ENCODE measurements at regions not wholly inside any gene's neighbourhood (a gene's known extent, or its start where the extent isn't known, plus 50 kb on each side); places are given as distances from the start of the nearest gene placed in this dataset.
"Not testable (repeated sequence)": the region's sequence is repeated elsewhere in the genome, so short reads cannot be mapped to it uniquely, and the experiment has no call there.

DNA sequence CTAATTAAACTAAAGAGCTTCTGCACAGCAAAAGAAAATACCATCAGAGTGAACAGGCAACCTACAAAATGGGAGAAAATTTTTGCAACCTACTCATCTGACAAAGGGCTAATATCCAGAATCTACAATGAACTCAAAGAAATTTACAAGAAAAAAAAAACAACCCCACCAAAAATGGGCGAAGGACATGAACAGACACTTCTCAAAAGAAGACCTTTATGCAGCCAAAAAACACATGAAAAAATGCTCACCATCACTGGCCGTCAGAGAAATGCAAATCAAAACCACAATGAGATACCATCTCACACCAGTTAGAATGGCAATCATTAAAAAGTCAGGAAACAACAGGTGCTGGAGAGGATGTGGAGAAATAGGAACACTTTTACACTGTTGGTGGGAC, 100.7 kb downstream of the GPX5 start:
- DNase-seq = not testable (repeated sequence)

DNA sequence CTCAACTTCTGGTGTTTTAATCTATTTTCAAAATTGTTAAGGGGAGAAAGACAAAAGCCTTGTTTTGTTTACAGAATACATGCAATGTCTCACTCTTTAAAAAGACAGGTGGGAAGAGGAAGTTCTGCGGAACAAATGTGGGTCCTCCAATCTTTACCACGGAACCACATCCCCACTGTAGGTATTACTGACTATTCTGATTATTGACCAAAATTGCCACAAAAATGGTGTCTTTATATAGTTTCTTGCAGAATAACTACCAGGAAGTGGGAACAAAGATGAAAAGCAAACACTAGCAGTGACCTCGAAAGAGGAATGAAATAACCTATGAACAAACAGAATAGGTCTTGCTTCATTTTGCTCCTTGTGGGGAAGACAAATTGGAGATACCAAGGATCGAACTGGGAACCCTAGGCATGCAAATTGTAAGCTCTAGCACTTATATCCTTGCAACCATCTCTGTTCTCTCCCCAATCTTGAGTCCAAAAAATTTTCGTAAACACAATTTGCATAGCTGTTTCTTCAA, 106.7 kb downstream of the GPX5 start:
- no peak for DNase-seq

DNA sequence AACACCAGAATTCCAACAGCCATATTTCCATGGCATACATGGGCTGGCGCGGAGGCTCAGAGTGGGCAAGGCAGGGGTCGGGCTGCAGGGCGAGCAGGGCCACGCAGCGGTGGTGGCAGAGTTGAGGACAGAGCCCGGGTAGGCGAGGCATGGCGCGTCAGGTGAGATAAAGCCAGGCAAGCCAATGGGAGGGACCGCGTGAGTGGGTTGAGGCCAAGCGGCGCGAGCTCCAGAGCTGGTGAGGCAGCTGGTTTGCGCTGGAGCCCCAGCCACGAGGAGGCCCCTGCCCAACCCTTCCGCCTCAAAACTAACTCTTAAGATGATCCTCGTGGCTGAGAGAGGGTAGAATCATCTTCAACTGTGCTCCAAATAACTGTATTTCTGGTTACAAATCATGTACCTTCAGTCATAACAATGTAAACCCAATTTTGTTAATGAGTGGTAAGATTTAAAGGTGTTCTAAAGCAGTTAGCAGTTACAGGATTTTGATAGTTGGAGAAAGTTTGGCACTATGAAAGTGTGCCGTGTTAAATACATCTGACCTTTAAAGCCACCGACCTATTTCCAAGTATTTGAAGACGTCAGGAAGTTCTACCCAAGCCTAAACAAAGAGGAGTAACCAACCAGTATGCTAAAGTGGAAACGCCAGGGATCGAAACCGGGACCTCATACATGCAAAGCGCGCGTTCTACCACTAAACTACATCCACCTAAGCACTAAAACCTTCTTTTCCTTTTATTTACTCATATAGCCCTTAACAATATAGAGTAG, 107.9 kb downstream of the GPX5 start:
- DNase-seq = no peak

DNA sequence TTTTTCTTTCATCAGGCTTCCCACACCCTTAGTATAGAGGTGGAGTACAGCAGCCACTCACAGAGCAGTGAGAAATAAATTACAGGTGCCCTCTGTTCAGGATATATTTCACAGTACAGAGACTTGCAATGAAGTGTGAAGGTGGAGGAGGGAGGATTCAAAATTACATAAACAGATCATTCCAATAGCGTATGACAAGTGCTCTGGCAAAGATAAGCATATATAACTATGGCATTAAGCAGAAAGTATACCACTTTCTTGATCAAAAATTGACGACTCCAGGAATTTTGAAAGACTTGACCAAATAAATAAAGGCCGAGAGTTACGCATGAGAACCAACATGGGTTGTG, 108.7 kb downstream of the GPX5 start:
- no peak for DNase-seq

DNA sequence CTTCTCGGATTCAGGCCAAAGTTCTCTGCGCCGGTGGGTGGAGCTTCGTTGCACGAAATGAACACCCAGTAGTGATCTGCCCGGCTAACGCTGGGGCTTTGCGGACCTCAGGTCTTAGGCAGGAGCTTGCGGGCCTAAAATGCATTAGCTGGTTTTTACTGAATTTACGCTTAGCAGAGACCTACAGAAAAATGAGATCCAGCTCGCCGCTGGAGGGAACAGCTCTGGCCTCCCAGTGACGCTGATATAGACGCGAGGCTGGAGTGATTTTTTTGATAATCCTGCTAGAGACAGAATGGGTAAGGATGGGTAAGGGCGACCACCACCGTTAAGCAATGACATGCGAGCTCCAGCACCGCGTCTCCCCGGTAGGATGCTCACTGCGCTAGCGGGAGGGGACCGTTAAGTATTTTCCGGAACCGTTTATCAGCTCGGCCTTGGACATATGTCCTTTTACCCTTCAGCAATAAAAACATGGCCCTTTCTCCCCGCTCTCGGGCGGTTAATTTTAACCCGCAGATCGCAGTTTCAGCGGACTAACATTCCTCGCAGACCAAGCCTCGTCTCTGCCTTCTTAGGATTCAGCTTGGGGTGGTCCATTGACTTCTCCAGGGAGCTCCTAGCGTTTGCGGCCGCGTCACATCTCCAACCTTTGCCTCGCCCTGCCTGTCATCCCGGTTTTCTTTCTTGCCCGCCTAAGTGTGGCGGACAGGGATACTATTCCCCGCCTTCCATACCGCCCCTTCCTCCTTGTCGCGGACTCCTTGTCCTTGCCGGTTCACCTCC, 109.3 kb downstream of the GPX5 start:
- peak; percentile 28 for DNase-seq

DNA sequence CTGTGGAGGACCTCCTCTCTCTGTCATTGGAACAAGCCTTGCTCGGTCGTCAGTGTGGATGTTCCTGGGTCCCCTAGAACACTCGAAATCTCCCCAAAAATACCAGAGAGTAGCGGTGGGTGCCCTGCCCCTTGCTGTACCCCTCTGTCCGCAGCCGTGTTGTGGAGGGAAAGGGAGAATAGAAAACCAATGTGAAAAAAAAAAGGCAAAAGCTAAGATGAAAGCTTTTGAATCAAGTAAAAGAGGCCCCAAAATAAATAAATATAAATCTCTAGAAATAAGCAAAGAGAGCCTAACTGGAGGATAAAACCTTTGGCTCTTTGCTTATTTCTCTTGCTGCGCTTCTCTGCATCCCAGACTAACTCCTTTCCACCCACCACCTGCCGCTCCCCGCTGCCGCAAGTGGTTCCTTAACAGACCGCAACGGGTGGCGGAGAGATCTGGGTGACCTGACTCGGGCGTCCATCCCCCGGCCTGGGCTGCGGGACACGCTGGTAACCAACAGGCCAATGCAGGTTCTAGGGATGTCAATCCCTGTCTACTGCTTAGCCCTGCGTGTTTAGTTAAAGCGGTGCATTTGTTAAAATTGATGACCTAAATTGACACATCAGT, 110.0 kb downstream of the GPX5 start:
- no peak for DNase-seq

DNA sequence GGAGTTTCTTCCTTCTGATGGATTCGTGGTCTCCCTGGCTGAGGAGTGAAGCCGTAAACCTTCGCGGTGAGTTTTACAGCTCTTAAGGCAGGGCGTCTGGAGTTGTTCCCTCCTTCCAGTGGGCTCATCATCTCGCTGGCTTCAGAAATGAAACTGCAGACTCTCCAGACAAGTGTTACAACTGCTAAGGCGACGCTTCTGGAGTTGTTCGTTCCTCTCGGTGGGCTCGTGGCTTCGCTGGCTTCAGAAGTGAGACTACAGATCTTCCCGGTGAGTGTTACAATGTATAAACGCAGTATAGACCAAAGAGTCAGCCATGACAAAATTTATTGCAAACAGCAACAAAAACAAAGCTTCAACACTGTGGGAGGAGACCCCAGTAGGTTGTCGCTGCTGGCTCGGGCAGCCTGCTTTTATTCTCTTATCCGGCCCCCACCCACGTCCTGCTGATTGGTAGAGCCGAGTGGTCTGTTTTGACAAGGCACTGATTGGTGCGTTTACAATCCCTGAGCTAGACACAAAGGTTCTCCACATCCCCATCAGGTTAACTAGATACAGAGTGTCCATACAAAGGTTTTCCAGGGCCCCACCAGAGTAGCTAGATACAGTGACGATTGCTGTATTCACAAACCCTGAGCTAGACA, 113.2 kb downstream of the GPX5 start:
- DNase-seq = no peak

DNA sequence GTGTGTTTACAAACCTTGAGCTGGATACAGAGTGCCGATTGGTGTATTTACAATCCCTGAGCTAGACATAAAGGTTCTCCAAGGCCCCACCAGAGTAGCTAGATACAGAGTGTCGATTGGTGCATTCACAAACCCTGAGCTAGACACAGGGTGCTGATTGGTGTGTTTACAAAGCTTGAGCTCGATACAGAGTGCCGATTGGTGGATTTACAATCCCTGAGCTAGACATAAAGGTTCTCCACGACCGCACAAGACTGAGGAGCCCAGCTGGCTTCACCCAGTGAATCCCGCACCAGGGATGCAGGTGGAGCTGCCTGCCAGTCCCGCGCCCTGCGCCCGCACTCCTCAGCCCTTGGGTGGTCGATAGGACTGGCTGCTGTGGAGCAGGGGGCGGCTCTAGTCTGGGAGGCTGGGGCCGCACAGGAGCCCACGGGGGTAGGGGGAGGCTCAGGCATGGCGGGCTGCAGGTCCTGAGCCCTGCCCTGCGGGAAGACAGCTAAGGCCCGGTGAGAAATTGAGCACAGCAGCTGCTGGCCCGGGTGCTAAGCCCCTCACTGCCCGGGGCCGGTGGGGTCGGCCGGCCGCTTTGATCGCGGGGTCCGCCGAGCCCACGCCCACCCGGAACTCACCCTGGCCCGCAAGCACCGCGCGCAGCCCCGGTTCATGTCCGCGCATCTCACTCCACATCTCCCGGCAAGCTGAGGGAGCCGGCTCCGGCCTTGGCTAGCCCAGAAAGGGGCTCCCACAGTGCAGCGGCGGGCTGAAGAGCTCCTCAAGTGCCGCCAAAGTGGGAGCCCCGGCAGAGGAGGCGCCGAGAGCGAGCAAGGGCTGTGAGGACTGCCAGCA, 114.0 kb downstream of the GPX5 start:
- DNase-seq = not testable (repeated sequence)

DNA sequence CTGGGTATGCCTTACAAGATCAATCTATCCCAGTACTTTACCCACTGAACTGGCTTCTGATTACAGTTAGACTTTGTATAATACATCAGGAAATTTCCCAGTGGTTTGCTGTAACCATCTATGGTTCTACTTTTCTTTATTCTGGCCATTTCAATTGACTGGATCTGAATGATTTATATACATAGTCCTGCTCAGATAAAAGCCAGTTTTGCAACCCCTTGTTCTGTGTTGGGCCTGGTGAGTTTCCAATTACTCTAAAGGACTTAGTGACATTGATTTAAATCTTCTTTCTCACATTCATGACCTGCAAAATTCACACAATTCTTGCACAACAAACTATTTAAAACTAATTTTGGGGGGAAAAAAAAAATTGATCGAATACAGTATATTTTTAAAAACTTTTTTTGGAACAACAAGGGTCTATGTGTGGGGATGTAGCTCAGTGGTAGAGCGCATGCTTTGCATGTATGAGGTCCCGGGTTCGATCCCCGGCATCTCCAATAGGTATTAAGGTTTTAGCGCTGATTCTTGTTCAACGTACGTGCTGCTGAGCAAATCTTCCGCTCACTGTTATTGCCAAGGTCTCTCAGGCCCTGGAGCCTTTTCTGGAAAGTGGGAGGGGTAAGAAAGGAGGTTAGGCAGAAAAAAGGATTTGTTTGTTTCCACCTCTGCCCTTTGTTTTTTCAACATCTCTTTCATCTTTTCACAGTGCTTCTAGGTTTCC, 117.5 kb downstream of the GPX5 start:
- DNase-seq = peak; percentile 40

DNA sequence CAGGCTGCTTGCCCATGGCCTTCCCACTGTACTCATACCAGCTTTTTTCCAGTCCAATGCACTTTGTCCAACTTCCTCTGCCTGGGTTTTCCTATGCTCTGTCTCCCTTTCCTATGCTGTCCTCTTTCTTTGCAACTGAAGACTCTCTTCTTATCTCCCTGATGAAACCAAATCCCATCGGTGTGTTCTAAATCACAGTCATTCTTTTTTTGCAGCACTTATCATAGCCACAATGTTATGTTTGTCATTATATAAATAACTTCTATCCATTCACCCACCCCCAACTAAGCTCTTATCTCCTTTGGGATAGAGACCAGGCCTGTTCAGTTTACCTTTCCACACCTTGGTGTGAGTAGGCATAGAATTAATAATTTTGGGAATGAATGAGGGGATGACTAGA, 121.0 kb downstream of the GPX5 start:
- DNase-seq = no peak

DNA sequence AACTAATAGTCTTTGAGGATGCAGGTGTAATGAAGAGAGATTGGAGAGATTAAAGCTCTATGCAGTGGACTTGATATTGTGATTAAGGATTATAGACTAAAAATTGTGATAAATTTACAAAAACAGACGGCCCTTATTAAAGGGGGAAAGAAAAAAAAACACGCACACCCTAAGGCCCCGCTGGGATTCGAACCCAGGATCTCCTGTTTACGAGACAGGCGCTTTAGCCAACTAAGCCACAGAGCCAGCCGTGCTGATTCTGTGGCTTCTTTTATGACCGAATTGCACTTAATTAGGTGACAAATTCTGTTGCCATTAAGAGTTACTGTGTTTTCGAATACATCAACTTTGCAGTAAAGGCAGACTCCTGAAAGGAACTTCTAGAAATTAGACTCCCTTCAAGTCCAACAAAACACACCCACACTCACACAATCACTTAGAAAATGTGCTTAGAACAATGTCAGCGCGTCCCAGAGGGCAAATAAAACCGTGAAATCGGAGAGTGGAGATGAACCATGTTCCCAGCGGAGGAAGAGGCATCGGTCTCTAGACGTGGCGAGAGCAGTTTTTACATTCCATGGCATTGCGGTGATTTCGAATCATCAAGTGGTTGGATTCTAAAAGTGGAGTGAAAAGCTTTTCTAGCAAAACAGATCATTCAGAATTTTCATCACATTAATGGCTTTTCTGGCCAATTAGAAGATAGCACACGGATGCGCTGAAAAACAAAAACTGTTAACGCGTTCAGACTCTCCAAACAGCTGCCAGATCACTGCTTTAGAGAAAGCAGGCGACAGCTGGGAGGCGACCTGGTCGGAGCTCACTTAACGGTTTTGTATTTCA, 122.6 kb downstream of the GPX5 start:
- DNase-seq = peak; percentile 78

DNA sequence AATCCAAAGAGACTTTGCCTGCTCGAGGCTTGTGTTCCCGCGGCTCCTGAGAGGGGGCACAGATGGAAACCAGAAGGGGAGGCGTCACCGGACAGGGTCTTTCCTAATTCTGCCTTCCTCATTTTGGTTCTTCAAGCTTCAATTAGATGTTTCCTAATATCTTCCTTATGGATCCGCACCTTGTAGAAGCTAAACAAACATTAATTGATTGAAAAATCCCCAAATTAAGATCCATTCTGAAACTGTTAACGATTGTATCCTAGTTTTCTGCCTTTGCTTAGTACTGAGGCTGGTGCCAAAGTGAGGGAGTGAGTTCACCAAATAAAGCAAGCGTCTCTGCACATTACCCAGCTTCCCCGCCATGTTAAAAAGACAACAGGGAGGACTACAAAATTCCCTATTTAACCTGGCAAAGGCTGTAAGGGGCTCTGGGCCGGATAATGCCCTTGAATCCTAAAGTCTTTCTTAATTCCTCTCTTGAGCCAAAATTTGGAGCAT, 123.2 kb downstream of the GPX5 start:
- DNase-seq = no peak

DNA sequence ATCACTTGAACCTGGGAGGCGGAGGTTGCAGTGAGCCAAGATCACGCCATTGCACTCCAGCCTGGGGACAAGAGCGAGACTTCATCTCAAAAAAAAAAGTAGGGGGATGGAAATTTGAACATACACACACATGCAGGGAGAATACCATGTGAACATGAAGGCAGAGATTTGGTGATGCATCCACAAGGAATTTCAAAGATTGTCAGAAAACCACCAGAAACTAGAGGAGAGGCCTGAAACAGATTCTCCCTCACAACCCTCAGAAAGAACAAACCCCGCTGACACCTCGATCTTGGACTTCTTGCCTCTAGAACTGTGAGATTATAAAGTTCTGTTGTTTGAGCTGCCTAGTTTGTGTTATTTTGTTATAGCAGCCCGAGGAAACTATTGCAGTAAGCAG, 125.5 kb downstream of the GPX5 start:
- DNase-seq = no peak

DNA sequence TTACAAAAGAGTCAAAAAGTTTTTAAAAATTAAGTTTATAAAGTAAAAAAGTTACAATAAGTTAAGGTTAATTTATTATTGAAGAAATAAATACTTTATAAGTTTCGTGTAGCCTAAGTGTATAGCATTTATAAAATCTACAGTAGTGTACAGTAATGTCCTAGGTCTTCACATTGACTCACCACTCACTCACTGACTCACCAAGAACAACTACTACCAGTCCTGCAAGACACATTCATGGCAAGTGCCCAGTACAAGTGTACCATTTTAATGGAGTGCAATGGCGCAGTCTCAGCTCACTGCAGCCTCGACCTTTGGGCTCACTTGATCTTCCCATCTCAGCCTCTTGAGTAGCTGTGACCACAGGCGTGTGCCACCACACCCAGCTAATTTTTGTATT, 128.2 kb downstream of the GPX5 start:
- no peak for DNase-seq

DNA sequence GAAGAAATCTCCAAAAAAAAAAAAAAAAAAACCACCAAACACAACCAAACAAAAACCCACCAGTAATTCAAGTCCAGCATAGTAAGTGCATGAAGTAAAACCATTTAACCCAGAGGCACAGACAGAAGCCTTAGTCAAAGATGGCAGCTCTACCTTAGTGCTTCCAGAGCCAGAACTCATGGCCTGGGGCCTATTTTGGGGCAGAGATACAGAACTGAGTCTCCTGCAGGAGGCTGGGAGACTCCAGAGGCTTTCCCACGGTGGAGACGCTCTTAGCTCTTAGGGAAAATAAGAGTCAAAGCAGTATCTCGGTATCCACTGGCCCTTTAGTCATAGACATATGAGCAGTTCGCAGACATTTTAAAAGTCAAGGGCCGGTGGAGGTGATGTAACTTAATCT, 129.5 kb downstream of the GPX5 start:
- no peak for DNase-seq

DNA sequence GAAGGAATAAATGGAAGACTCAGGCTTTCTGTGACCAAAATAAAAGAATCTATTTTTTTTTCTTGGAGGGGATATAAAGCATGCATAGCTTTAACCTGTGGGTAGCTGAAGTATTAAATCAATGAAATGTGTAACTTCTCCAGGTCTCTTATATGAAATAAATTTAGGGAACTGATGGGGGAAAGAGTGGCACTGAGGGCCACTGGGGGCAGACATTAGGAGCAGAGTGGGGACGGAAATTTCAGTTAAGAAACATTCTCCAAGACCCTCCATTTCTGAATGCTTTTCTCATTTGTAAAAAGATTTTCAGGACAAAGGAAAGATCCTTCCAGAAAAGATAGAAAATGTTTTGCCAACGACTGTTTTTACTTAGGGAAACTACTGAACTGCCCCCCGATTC, 131.0 kb downstream of the GPX5 start:
- no peak for DNase-seq

DNA sequence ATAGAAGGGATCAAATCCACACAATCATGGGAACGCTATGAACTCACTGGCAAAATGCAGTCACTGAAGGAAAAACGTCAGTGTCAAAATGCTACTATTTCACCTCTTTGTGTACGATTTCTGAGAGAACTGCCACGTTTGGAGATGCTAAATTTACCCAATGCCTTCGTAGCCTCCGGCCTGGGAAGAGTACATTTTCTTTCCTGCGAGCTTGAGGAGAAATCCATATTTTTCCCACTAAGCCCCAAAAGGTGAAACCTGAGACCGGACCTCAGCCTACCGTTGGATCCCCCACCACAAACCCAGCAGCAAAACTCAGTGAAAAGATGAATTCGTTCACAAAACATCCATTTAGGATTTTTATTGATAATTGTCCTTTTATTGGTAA, 131.7 kb downstream of the GPX5 start:
- no peak for DNase-seq

DNA sequence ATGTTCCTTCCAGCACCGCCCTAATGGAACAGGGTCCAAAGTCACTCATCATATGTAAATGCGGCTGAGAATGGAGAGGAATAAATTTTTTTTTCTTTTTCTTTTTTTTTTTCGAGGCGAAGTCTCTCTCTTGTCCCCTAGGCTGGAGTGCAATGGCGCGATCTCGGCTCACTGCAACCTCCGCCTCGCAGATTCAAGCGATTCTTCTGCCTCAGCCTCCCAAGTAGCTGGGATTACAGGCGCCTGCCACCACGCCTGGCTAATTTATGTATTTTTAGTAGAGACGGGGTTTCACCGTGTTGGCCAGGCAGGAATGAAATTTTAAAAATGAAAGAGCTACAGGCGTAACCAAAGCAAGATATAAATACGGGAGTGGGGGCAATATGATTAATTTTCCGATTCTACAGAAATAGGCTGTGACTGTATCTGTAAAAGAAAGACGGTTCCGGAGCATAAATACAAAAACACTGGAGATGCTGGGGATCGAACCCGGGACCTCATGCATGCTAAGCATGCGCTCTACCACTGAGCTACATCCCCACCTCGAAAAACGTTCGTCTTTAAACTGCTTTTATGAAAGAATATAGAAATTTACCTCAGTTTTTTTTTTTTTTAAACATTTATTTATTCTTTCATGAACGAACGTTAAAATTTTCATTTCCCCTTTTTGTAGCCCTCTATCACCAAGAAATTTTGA, 132.2 kb downstream of the GPX5 start:
- DNase-seq = peak; percentile 79

DNA sequence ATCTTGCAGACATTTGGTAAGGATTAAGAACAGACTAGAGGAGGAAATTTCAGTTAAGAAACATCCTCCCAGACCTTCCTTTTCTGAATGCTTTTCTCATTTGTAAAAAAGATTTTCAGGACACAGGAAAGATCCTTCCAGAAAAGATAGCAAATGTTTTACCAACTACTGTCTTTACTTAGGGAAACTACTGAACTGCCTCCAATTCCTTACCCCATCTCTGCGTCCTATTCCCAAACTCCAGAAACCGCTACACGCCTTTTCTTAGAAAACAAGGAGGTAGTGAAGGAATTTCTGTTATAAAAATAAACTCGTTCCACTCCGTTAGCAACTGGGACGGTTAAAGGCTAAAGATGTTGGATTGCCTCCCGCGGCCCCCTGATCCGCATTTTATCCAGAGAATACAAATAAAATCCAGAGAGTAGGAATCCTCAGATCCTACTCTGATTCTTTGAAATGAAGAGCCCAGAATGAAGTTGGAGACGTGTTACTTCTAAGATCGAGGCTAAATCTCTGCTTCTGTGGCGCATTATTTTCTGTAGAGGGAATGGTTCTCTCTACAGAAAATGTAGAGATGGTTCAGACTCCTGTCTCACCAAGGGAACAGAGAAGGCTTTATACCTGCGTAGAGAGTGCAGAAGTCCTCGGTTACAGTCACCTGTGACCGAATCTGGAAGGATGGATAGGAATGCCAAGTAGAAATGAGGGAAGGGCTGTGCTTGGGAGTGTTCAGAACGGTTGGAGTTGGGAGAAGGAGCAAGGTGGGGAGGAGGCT, 133.0 kb downstream of the GPX5 start:
- DNase-seq = no peak
